Suprapubic skin (tissue), 4 donors: ENCODE measurements at regions not wholly inside any gene's neighbourhood (a gene's known extent, or its start where the extent isn't known, plus 50 kb on each side); places are given as distances from the start of the nearest gene placed in this dataset.

ENCODE experiments used
- DNase-seq, 2 donors: peaks; one replicate each; pipeline ENCODE4 v3.0.0-alpha.2; 2019; ENCODE audit warnings: low spot score in 2 of 2
- H3K27ac ChIP-seq: fragments of 200-600 bp; sonication (generic); one replicate; pipeline ENCODE4 v1.5.1; 2019
- H3K27me3 ChIP-seq: fragments of 200-600 bp; sonication (generic); one replicate; pipeline ENCODE4 v1.5.1; 2019
- H3K36me3 ChIP-seq: fragments of 200-600 bp; sonication (generic); one replicate; pipeline ENCODE4 v1.5.1; 2019
- H3K4me1 ChIP-seq: fragments of 200-600 bp; sonication (generic); one replicate; pipeline ENCODE4 v1.5.1; 2019
- H3K4me3 ChIP-seq: fragments of 200-600 bp; sonication (generic); one replicate; pipeline ENCODE4 v1.5.1; 2019; ENCODE audit warnings: mild to moderate bottlenecking
- H3K9me3 ChIP-seq: fragments of 200-600 bp; sonication (generic); one replicate; pipeline ENCODE4 v1.5.1; 2019
- EP300 ChIP-seq: sonication (generic); formaldehyde crosslinking; IDR thresholded peaks from one replicate; pipeline ENCODE4 v1.6.1; 2017; ENCODE audit warnings: antibody characterized with exemption
- POLR2A ChIP-seq, 2 donors: fragments of 450-650 bp; IDR thresholded peaks; one replicate each; pipeline ENCODE4 v1.6.1; 2017; ENCODE audit warnings: antibody characterized with exemption in 2 of 2, mild to moderate bottlenecking in 2 of 2, moderate library complexity in 2 of 2
- POLR2AphosphoS5 ChIP-seq, 3 donors: sonication (generic); formaldehyde crosslinking; IDR thresholded peaks; one replicate each; pipeline ENCODE4 v1.6.1; 2017; ENCODE audit warnings: antibody characterized with exemption in 3 of 3
- WGBS: methylation state at CpG from one replicate; pipeline ENCODE4 v1.1.5; 2018; 5-methylcytosine and 5-hydroxymethylcytosine counted together
- TF ChIP-seq, protein P1 (sequence below), 2 donors: fragments of 200-600 bp in 1 of 2; fragments of 450-650 bp in 1 of 2; sonication (generic) in 1 of 2; IDR thresholded peaks; one replicate each; pipeline ENCODE4 v1.5.1; 2016 to 2019; ENCODE audit warnings: antibody characterized with exemption in 2 of 2, mild to moderate bottlenecking in 1 of 2, moderate library complexity in 1 of 2

- Histone ChIP-seq H3K27ac (no peak overlapping the region), H3K36me3 (no peaks in the 10 kb centered on the region), H3K27me3 (no peaks in the 10 kb centered on the region), H3K4me1 (no peaks in the 10 kb centered on the region), H3K9me3 (no peaks in the 10 kb centered on the region), H3K4me3 (no peak overlapping the region)
- WGBS, result 84% methylated on average over 2 of the region's 2 CpGs
- TF ChIP-seq, protein P1, sequence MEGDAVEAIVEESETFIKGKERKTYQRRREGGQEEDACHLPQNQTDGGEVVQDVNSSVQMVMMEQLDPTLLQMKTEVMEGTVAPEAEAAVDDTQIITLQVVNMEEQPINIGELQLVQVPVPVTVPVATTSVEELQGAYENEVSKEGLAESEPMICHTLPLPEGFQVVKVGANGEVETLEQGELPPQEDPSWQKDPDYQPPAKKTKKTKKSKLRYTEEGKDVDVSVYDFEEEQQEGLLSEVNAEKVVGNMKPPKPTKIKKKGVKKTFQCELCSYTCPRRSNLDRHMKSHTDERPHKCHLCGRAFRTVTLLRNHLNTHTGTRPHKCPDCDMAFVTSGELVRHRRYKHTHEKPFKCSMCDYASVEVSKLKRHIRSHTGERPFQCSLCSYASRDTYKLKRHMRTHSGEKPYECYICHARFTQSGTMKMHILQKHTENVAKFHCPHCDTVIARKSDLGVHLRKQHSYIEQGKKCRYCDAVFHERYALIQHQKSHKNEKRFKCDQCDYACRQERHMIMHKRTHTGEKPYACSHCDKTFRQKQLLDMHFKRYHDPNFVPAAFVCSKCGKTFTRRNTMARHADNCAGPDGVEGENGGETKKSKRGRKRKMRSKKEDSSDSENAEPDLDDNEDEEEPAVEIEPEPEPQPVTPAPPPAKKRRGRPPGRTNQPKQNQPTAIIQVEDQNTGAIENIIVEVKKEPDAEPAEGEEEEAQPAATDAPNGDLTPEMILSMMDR (IDR thresholded peaks at IDR 0.05), result no peak
- no peak for TF ChIP-seq POLR2A (IDR thresholded peaks at IDR 0.05)
- TF ChIP-seq EP300, result no peak
- TF ChIP-seq POLR2AphosphoS5 (IDR thresholded peaks at IDR 0.05), result no peak
- no peak for DNase-seq
Measured at GRCh38 chr3:160081958-160082533, 93.4 kb downstream of the IL12A start.

GRCh38 chr3:160084998-160085397 is 96.4 kb downstream of the IL12A start:
- no peaks in the 10 kb centered on the region for H3K4me1 ChIP-seq
- H3K4me3 ChIP-seq, result no peak overlapping the region
- no peak overlapping the region for H3K27ac ChIP-seq
- H3K36me3 ChIP-seq, result no peaks in the 10 kb centered on the region
- no peak for TF ChIP-seq POLR2AphosphoS5 (IDR thresholded peaks at IDR 0.05)
- TF ChIP-seq, protein P1 (IDR thresholded peaks at IDR 0.05), result no peak
- no peak for TF ChIP-seq POLR2A (IDR thresholded peaks at IDR 0.05)
- no peak for TF ChIP-seq EP300
- 66% methylated on average over 1 of the region's 1 CpG for WGBS
- H3K27me3 ChIP-seq, result no peaks in the 10 kb centered on the region
- no peaks in the 10 kb centered on the region for H3K9me3 ChIP-seq
- no peak for DNase-seq

DNA sequence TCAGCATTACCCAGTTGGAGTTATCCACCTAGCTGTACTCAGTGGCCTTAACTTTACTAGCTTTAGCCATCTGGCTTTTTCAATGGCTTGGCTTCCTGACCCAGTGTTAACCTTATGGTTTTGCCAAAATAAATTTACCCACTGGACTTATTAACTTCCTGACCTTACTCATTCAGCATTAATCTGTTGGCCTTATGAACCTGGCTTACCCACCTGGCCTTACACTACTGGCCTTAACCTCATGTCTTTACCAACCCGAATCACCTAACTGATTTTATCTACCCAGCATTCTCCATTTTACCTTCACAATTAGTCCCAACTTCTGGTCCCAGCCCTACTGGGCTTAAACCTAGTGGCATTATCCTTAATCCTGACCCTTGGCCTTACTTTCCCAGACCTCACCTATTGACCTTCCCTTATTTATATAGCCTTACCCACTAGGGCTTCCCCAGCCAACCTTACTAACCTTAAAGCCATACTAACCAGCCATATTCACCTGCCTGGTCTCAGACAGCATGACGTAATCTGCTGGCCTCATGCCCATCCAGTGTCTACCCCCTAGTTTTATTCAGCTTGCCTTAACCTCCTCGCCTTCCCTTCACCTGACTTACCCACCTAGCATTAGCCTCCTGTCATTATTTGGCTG is 100.0 kb downstream of the IL12A start:
- H3K4me3 ChIP-seq, result no peak overlapping the region
- DNase-seq, result peak in 1 of 2 donors; percentile 15
- H3K27ac ChIP-seq, result no peak overlapping the region
- no peaks in the 10 kb centered on the region for H3K27me3 ChIP-seq
- 87% methylated on average over 3 of the region's 3 CpGs for WGBS
- no peaks in the 10 kb centered on the region for H3K4me1 ChIP-seq
- no peaks in the 10 kb centered on the region for H3K9me3 ChIP-seq
- TF ChIP-seq EP300, result no peak
- TF ChIP-seq POLR2AphosphoS5 (IDR thresholded peaks at IDR 0.05), result no peak
- TF ChIP-seq POLR2A (IDR thresholded peaks at IDR 0.05), result no peak
- TF ChIP-seq, protein P1 (IDR thresholded peaks at IDR 0.05), result no peak
- no peaks in the 10 kb centered on the region for H3K36me3 ChIP-seq

DNA sequence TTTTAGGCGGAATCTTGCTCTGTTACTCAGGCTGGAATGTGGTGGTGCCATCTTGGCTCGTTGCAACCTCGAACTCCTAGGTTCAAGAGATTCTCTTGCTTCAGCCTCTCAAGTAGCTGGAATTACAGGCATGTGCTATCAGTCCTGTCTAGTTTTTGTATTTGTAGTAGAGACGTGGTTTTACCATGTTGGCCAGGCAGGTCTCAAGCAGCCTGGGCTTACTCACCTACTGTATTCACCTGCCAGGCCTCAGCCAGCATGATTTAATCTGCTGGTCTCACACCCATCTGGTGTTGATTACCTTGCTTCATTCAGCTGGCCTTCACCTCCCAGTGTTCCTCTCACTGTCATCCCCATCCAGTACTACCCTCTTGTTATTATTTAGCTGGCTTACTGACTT is 102.0 kb downstream of the IL12A start:
- H3K4me3 ChIP-seq, result no peak overlapping the region
- DNase-seq, result peak in 1 of 2 donors; percentile 1
- 93% methylated on average over 4 of the region's 4 CpGs for WGBS
- H3K27ac ChIP-seq, result no peak overlapping the region
- no peaks in the 10 kb centered on the region for H3K9me3 ChIP-seq
- H3K4me1 ChIP-seq, result no peaks in the 10 kb centered on the region
- H3K36me3 ChIP-seq, result no peaks in the 10 kb centered on the region
- TF ChIP-seq, protein P1 (IDR thresholded peaks at IDR 0.05), result no peak
- TF ChIP-seq EP300 (no peak), POLR2AphosphoS5 (IDR thresholded peaks at IDR 0.05) (no peak), POLR2A (IDR thresholded peaks at IDR 0.05) (no peak)
- H3K27me3 ChIP-seq, result no peaks in the 10 kb centered on the region

GRCh38 chr3:160091441-160091840 is 102.8 kb downstream of the IL12A start:
- H3K27me3 ChIP-seq, result no peaks in the 10 kb centered on the region
- DNase-seq, result no peak
- 89% methylated on average over 4 of the region's 4 CpGs for WGBS
- no peaks in the 10 kb centered on the region for H3K9me3 ChIP-seq
- no peak overlapping the region for H3K27ac ChIP-seq
- no peaks in the 10 kb centered on the region for H3K4me1 ChIP-seq
- H3K36me3 ChIP-seq, result no peaks in the 10 kb centered on the region
- TF ChIP-seq, protein P1 (IDR thresholded peaks at IDR 0.05), result no peak
- TF ChIP-seq EP300 (no peak), POLR2AphosphoS5 (IDR thresholded peaks at IDR 0.05) (no peak), POLR2A (IDR thresholded peaks at IDR 0.05) (no peak)
- H3K4me3 ChIP-seq, result no peak overlapping the region
